Right cardiac atrium (tissue), 5 donors: ENCODE measurements at regions not wholly inside any gene's neighbourhood (a gene's known extent, or its start where the extent isn't known, plus 50 kb on each side); places are given as distances from the start of the nearest gene placed in this dataset.
A peak's percentile ranks its signal among the peaks of the same experiment; 100 is the strongest.

Experiments
- ATAC-seq, 2 donors: fragments of 200-7000 bp; cut with Tn5 transposase; one replicate each; pipeline versions ENCODE4 v1.8.0 to v1.9.1; 2020; ENCODE audit warnings: moderate library complexity in 2 of 2, mild to moderate bottlenecking in 1 of 2
- DNase-seq, 3 donors: peaks; one replicate each; pipeline ENCODE4 v3.0.0-alpha.2; 2020
- H3K27ac ChIP-seq: one replicate; pipeline ENCODE4 v1.5.1; 2013; ENCODE audit warnings: mild to moderate bottlenecking, low read length, control low read depth, moderate library complexity
- H3K27me3 ChIP-seq: one replicate; pipeline ENCODE4 v1.6.1; 2013; ENCODE audit not compliant: control insufficient read depth, insufficient read depth
- H3K4me1 ChIP-seq: one replicate; pipeline ENCODE4 v1.6.1; 2013; ENCODE audit warnings: low read length; ENCODE audit not compliant: control insufficient read depth, insufficient read depth
- H3K4me3 ChIP-seq: one replicate; pipeline ENCODE4 v1.5.1; 2013; ENCODE audit warnings: low read length, control low read depth
- H3K9me3 ChIP-seq: one replicate; pipeline ENCODE4 v1.6.1; 2013; ENCODE audit warnings: low read length; ENCODE audit not compliant: control insufficient read depth
- WGBS: extraction: QIAGEN DNeasy Blood & Tissue Kit; methylation state at CpG from one replicate; pipeline ENCODE4 v1.1.7; 2013; 5-methylcytosine and 5-hydroxymethylcytosine counted together
- intact Hi-C, 4 donors: fragments of 100-400 bp; cut with DNase I; formaldehyde crosslinking; loops; one replicate each; pipeline versions ENCODE4 v1.11.0 to v1.14.0; 2022 to 2023
- donor health status: healthy with polysubstance abuse.
- donor health status: DM: no; HTN: yes; CAD: no.
- donor health status: DM: no; HTN: no; CAD: no.
- donor health status: DM: no; HTN: yes; CAD: no; lungs with severe emphysema.
- donor health status: DM: yes; HTN: yes; CAD: no.

- H3K27ac ChIP-seq = no peak overlapping the region
- H3K4me3 ChIP-seq = no peak overlapping the region
- intact Hi-C loops = loop anchor here (5.0 to 10.0 kb wide), 4 partner anchors 190 to 545 kb away; no protein-coding TSS in a partner anchor
- no peaks in the 10 kb centered on the region for H3K27me3 ChIP-seq
- H3K9me3 ChIP-seq = no peaks in the 10 kb centered on the region
- H3K4me1 ChIP-seq = no peaks in the 10 kb centered on the region
- ATAC-seq = no peak
- 82% methylated on average over 3 of the region's 3 CpGs for WGBS
- no peak for DNase-seq
These were observed 181.2 kb upstream of the IL12A start for GRCh38 chr3:159807137-159808040.

DNA sequence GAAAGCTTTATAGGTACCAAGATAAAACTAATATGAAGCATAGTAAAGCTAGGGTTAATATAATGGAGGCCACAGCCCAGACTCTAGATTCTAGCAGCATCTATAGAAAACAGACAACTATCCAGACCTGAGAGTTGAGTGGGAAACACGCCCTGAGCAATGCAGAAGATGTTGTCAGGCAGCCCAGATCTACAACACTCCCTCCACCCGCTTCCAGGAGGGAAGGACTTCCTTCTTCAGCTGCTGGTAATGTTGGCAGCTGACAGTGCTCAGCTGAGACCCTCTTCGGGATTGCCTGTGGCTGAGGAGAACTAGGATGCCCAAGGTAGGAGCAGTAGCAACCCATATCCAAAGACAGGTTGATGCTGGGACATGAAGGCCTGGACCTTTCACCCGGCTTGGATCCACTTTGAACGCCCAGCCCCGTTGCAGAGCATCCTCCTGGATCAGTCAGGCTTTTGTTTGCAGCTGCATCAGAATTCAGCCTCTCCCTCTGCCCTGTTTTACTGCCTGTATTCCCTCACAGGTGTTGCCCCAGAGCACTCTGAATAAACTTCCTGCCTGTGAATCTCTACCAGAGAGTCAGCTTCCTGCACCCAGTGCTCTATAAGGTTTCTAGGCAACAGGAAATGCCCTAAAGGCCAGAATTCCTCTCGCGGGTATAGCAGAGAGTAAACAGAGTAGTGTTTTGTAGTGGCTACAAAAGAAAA, 174.7 kb upstream of the IL12A start:
- 56% methylated on average over 8 of the region's 8 CpGs for WGBS
- H3K4me1 ChIP-seq = peaks cover 8% of the 10 kb centered on the region

DNA sequence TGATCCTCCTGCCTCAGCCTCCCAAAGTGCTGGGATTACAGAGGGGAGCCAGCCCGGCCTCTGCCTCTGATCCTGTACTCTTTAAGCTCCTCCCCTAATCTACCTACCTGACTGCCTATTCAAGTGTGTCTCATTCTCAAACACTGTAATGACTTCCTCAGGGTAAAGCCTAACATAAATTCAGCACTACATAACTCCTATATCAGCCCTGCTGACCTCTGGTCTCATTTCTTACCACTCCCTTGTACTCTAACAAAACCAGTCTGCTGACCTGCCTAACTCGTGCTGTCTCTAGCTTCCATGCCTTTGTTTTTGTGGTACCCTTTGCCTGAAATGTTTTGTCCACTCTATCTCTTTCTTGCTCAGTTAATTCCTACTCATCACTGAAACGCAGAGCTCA, 172.1 kb upstream of the IL12A start:
- ATAC-seq = no peak
- H3K27ac ChIP-seq = no peak overlapping the region
- H3K4me3 ChIP-seq = no peak overlapping the region
- intact Hi-C loops = no loop called here
- DNase-seq = no peak
- no peaks in the 10 kb centered on the region for H3K27me3 ChIP-seq
- 93% methylated on average over 3 of the region's 3 CpGs for WGBS
- peaks cover 8% of the 10 kb centered on the region for H3K4me1 ChIP-seq
- no peaks in the 10 kb centered on the region for H3K9me3 ChIP-seq

More for the DNA sequence above, 174.7 kb upstream of the IL12A start:
- intact Hi-C loops = no loop called here
- no peaks in the 10 kb centered on the region for H3K27me3 ChIP-seq
- H3K4me3 ChIP-seq = no peak overlapping the region
- no peak for DNase-seq
- H3K27ac ChIP-seq = no peak overlapping the region
- H3K9me3 ChIP-seq = no peaks in the 10 kb centered on the region
- peak in 1 of 2 donors; percentile 14 for ATAC-seq

DNA sequence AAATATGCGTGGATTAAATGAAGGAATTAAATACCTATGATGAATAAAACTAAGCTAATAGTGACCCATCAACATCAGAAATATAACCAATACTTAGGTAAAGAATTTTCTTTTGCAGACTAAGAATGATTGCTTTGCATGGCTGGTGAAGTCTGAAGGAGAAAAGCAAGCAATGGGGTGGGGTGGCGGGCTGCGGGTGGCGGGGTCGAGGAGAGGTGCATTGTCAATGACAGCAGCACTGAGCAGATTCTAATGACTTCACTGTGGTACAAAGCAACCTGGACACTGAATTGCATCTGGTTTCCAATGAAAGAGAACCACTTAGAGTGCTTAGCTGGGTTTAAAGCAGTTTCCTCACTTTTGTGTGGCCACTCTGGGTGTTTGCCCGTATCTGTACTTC, 171.5 kb upstream of the IL12A start:
- Histone ChIP-seq H3K4me3 (no peak overlapping the region), H3K27me3 (no peaks in the 10 kb centered on the region), H3K27ac (no peak overlapping the region), H3K9me3 (no peaks in the 10 kb centered on the region), H3K4me1 (peaks cover 8% of the 10 kb centered on the region)
- intact Hi-C loops = no loop called here
- WGBS = 90% methylated on average over 6 of the region's 6 CpGs
- DNase-seq = no peak
- no peak for ATAC-seq

DNA sequence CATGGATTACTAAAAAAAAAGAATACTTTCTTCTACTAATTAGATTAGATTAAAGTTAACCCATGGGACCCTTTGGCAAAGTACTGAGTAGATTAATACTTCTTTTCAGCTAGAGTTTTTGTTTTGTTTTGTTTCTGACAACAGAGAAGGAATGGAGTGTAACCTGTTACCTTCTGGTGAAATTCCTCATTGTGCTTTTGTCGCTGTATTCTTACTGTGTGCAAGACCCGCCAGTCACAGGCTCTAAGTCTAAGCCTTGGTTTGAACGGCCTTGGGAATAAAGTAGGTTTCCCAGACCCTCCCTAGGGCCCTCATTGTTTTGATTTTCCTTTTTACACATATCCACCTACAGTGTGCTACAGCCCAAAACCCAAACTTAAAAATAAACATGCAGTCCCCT, 171.1 kb upstream of the IL12A start:
- WGBS = 76% methylated on average over 3 of the region's 3 CpGs
- no peak for DNase-seq
- intact Hi-C loops = no loop called here
- H3K9me3 ChIP-seq = no peaks in the 10 kb centered on the region
- no peak overlapping the region for H3K4me3 ChIP-seq
- H3K27ac ChIP-seq = no peak overlapping the region
- peaks cover 8% of the 10 kb centered on the region for H3K4me1 ChIP-seq
- no peak for ATAC-seq
- no peaks in the 10 kb centered on the region for H3K27me3 ChIP-seq

DNA sequence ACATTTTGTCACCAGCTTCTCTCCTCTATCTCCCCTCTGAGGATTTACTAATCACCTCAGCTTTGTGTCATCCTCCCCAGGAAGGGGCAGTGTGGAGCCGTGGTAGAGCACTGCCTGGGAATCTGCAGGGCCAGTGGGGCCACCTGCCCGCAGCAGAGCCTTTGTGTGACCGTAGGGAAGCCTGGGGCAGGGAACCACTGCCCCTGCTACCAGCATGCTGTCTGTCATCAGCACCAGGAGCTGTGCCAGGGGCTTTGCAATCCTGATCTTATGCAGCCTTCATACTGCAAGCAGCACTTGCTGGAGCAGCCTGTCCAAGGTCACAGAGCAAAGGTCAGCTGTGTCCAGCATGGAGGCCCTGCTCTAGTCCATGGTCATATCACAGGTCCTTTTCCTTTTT, 170.2 kb upstream of the IL12A start:
- no peak overlapping the region for H3K27ac ChIP-seq
- peaks cover 8% of the 10 kb centered on the region for H3K4me1 ChIP-seq
- 52% methylated on average over 3 of the region's 3 CpGs for WGBS

DNA sequence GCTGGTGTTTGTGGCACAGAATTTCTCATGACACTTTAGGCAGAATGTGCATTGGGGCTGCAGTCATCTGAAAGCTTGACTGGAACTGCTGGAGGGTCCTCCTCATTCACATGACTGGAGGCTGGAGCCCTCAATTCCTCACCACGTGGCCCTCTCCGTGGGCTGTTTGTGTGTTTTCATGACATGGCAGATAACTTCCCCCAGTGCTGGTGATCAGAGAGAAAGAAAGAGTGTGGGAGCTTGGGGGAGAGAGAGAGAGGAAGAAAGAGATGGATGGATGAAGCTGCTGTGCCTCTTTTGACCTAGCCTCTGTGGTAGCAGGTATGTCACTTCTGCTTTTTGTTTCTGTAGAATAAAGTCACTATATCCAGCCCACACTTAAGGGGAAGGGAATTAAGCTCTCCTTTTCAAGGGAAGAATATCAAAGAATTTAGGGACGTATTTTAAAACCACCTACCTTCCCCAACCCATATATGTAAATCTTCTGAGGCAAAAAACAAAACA, 169.6 kb upstream of the IL12A start:
- WGBS = 50% methylated on average over 3 of the region's 3 CpGs
- intact Hi-C loops = no loop called here
- Histone ChIP-seq H3K4me3 (no peak overlapping the region), H3K9me3 (no peaks in the 10 kb centered on the region), H3K27me3 (no peaks in the 10 kb centered on the region), H3K27ac (no peak overlapping the region), H3K4me1 (peaks cover 6% of the 10 kb centered on the region)
- ATAC-seq (no peak), DNase-seq (no peak)

More for the DNA sequence above, 170.2 kb upstream of the IL12A start:
- no peaks in the 10 kb centered on the region for H3K27me3 ChIP-seq
- H3K9me3 ChIP-seq = no peaks in the 10 kb centered on the region
- ATAC-seq (peak; percentile 45 to 63), DNase-seq (peak; percentile 22 to 61 (median 56))
- H3K4me3 ChIP-seq = no peak overlapping the region
- intact Hi-C loops = no loop called here

DNA sequence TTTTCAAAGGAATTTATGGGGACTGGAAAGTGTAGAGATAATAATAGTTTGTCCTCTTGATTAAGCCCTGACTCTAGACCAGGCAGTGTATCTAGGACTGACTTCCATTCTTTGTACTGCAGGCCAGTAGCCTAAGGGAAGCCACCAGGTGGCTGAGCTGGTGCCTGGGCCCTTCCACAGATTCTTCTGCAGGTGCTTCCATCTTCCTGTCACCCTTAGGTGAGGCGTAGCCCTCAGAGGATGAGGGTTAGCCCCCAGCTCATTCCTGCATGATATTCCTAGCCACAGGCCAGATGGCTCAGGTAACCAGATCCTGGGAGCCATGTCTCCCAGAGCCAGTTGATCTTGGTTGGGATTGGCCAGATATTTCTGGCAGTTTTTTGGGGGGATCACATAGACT, 169.0 kb upstream of the IL12A start:
- Histone ChIP-seq H3K4me3 (no peak overlapping the region), H3K9me3 (no peaks in the 10 kb centered on the region), H3K27ac (no peak overlapping the region), H3K4me1 (peaks cover 6% of the 10 kb centered on the region), H3K27me3 (no peaks in the 10 kb centered on the region)
- intact Hi-C loops = loop anchor here in 1 of 4 donors (10.0 kb wide), 1 partner anchor 185 kb away; no protein-coding TSS in a partner anchor
- DNase-seq (no peak), ATAC-seq (no peak)
- whole genome bisulfite sequencing = 91% methylated on average over 1 of the region's 1 CpG

GRCh38 chr3:159821110-159821509, 167.5 kb upstream of the IL12A start:
- H3K27ac ChIP-seq = no peak overlapping the region
- H3K4me3 ChIP-seq = no peak overlapping the region
- intact Hi-C loops = loop anchor here in 1 of 4 donors (10.0 kb wide), 1 partner anchor 184 kb away; no protein-coding TSS in a partner anchor
- ATAC-seq (no peak), DNase-seq (no peak)
- peaks cover 7% of the 10 kb centered on the region for H3K4me1 ChIP-seq
- H3K9me3 ChIP-seq = no peaks in the 10 kb centered on the region
- H3K27me3 ChIP-seq = no peaks in the 10 kb centered on the region
- 84% methylated on average over 6 of the region's 6 CpGs for WGBS

GRCh38 chr3:159821736-159822135, 166.9 kb upstream of the IL12A start:
- H3K4me1 ChIP-seq = peaks cover 7% of the 10 kb centered on the region
- H3K9me3 ChIP-seq = no peaks in the 10 kb centered on the region
- H3K27ac ChIP-seq = no peak overlapping the region
- no peak overlapping the region for H3K4me3 ChIP-seq
- WGBS = 93% methylated on average over 5 of the region's 5 CpGs
- no peaks in the 10 kb centered on the region for H3K27me3 ChIP-seq
- intact Hi-C loops = loop anchor here in 1 of 4 donors (10.0 kb wide), 1 partner anchor 183 kb away; no protein-coding TSS in a partner anchor
- DNase-seq = no peak
- ATAC-seq = no peak

- no peaks in the 10 kb centered on the region for H3K9me3 ChIP-seq
- H3K4me3 ChIP-seq = no peak overlapping the region
- no peaks in the 10 kb centered on the region for H3K27me3 ChIP-seq
- intact Hi-C loops = loop anchor here in 1 of 4 donors (10.0 kb wide), 1 partner anchor 181 kb away; no protein-coding TSS in a partner anchor
- no peak for DNase-seq
- WGBS = 88% methylated on average over 3 of the region's 3 CpGs
- ATAC-seq = no peak
- H3K27ac ChIP-seq = no peak overlapping the region
- peaks cover 1% of the 10 kb centered on the region for H3K4me1 ChIP-seq
These were observed 164.9 kb upstream of the IL12A start for GRCh38 chr3:159823780-159824179.
